ENCODE measurements at regions not wholly inside any gene's neighbourhood (a gene's known extent, or its start where the extent isn't known, plus 50 kb on each side); places are given as distances from the start of the nearest gene placed in this dataset.

DNA sequence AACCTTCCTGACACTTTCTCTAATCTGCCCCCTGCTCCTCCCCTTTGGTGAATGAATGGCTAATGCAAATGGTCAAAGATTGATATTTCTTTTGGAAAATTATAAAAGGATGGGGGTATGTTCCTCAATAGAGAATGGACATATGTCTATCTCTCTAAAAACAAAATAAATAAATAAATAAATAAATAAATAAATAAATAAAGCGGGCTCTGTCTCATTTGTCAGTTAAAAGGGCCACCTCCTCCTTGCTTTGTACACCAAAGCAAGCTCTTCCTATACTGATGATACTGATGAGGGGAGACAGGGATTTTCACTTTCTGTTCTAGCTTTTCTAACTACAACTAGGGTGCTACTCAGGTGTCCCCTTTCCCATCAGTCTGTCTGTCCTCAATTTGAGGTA is 135.5 kb upstream of the SPACA1 start:
- TF ChIP-seq, protein P1, sequence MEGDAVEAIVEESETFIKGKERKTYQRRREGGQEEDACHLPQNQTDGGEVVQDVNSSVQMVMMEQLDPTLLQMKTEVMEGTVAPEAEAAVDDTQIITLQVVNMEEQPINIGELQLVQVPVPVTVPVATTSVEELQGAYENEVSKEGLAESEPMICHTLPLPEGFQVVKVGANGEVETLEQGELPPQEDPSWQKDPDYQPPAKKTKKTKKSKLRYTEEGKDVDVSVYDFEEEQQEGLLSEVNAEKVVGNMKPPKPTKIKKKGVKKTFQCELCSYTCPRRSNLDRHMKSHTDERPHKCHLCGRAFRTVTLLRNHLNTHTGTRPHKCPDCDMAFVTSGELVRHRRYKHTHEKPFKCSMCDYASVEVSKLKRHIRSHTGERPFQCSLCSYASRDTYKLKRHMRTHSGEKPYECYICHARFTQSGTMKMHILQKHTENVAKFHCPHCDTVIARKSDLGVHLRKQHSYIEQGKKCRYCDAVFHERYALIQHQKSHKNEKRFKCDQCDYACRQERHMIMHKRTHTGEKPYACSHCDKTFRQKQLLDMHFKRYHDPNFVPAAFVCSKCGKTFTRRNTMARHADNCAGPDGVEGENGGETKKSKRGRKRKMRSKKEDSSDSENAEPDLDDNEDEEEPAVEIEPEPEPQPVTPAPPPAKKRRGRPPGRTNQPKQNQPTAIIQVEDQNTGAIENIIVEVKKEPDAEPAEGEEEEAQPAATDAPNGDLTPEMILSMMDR (IDR thresholded peaks at IDR 0.05; ENCODE audit: extremely low read depth in 1 of 2, insufficient read depth in 1 of 2, low read depth in 1 of 2, low read length in 2 of 2) = no peak
- TF ChIP-seq EZH2 (IDR thresholded peaks at IDR 0.05; ENCODE audit: borderline replicate concordance, low read depth, low read length, severe bottlenecking) = no peak
- TF ChIP-seq FOS (IDR thresholded peaks at IDR 0.05; ENCODE audit: borderline replicate concordance, insufficient read depth, low read length) = no peak
- TF ChIP-seq JUN (IDR thresholded peaks at IDR 0.05; ENCODE audit: borderline replicate concordance, insufficient read depth, insufficient read length, low read depth) = no peak
- no peak for TF ChIP-seq POLR2A (IDR thresholded peaks at IDR 0.05; ENCODE audit: low read depth, low read length)
- no peak for TF ChIP-seq POLR2AphosphoS5 (IDR thresholded peaks at IDR 0.05; ENCODE audit: insufficient read depth, low read depth, low read length)
- TF ChIP-seq, protein P2, sequence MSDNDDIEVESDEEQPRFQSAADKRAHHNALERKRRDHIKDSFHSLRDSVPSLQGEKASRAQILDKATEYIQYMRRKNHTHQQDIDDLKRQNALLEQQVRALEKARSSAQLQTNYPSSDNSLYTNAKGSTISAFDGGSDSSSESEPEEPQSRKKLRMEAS (IDR thresholded peaks at IDR 0.05; ENCODE audit: insufficient read depth, insufficient read length) = no peak
- no peak for TF ChIP-seq GATA2 (IDR thresholded peaks at IDR 0.05; ENCODE audit: insufficient read depth, insufficient read length, low read depth, low read length)
- TF ChIP-seq MYC (IDR thresholded peaks at IDR 0.05; ENCODE audit: low read depth, low read length) = no peak
